ENCODE measurements at regions not wholly inside any gene's neighbourhood (a gene's known extent, or its start where the extent isn't known, plus 50 kb on each side); places are given as distances from the start of the nearest gene placed in this dataset.

DNA sequence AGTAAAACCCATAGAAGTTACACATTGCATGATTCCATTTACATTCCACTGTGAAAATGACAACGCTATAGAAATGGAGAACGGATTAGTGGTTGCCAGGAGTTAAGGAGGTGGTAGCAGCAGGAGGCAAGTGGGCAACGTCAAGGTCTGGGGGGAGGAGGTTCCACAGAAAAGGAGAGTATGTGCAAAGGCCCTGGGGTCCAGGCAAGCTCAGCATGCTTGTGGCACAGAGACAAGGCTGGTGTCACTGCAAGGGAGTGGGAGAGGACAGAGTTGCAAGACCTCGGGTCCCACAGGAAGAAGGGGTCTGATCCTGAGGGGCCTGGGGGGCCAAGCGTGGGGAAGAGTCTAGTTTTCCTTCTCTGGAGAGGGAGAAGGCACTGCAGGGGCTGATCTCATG is 240.8 kb downstream of the MN1 start:
- DNase-seq (ENCODE audit: low read depth) = no peak

- no peak for DNase-seq (ENCODE audit: low read depth)
Measured at GRCh38 chr22:27561286-27561904, 240.2 kb downstream of the MN1 start.

DNA sequence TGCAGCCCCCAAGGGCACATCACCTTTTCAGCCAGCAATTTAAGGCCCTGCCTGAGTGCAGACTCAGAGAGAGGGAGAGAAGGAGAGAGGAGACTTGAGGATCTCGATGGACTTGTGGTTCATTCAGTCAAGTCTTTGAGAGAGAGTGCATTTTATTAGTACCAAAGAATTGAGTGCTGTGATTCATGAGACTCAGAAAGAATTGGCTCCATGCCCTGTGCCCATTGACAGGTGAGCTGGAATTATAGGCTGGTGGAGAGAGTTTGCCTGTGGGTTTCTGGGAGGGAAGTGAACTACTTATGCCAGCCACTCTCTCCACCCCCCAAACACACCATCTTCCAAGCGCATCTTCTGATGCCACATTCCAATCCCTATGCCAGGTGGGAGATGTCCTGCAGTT is 236.8 kb downstream of the MN1 start:
- DNase-seq (ENCODE audit: low read depth) = no peak

- no peak for DNase-seq (ENCODE audit: low read depth)
Measured at GRCh38 chr22:27566602-27567001, 235.0 kb downstream of the MN1 start.

DNA sequence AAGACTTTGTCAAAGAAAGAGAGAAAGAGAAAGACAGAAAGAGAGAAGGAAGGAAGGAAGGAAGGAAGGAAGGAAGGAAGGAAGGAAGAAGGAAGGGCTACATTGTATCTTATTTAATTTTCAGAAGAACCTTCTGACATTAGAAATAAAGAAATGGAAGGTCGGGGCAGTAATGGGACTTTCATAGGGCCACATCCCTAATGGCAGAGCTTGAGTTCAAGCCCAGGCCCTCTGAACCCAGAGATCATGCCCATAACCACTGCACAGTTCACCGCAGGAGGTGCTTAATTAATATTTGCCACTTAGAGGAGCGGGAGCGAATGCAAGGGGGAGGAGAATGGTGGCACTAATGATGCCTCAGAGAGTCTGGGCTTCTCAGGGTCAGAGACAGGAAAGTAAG is 233.3 kb downstream of the MN1 start:
- no peak for DNase-seq (ENCODE audit: low read depth)

GRCh38 chr22:27571463-27572277 is 229.9 kb downstream of the MN1 start:
- no peak for DNase-seq (ENCODE audit: low read depth)

GRCh38 chr22:27572278-27572666 is 229.3 kb downstream of the MN1 start:
- no peak for DNase-seq (ENCODE audit: low read depth)

DNA sequence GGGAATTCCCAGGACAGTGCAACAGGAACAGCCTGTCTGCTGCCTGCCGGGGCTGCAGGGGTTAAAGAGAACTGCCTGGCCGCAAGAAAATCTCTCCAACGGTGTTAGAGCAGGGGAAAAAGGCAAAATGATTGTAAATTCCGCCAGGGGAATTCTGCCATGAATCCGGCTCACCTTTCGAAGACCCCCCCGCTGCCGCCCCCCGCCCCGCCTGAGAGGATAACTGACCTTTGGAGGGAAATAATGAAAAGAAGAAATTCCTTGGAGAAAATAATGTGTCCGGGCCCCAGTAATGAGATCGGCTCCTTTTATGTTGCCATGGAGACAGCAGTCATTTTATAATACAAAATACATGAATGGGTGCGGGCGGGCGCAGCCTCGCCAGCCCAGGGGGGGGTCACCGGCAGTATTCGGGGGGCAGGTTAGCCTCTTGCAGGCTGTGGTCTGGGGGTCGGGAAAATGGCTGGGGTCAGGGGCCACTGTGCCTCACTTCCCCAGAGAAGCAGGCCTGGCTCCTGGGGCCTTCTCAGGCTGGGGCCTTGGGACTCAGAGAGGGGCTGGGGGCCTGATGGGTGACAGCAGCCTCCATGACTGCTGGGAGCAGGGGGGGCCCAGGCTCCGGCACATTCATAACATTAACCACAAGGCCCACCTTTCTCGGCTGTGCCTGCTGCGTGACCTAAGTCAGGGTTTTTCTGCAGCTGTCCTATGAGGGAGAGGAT is 228.1 kb downstream of the MN1 start:
- DNase-seq (ENCODE audit: low read depth) = no peak

DNA sequence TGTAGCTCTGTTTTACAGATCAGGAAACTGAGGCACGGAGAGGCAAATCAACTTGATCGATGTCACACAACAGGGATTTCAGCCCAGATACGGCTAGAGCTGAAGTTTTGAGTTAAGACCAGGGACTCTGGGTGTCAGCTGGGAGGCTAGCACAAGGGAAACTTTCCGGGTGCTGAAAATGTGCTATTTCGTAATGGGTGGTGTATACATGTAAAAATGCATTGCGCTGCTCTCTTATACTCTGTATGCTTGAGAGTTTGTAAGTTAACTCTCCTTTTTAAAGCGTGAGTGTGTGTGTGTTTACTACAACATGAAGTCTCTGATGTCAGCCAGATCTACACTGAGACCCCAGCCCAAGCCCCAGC is 227.6 kb downstream of the MN1 start:
- no peak for DNase-seq (ENCODE audit: low read depth)

DNA sequence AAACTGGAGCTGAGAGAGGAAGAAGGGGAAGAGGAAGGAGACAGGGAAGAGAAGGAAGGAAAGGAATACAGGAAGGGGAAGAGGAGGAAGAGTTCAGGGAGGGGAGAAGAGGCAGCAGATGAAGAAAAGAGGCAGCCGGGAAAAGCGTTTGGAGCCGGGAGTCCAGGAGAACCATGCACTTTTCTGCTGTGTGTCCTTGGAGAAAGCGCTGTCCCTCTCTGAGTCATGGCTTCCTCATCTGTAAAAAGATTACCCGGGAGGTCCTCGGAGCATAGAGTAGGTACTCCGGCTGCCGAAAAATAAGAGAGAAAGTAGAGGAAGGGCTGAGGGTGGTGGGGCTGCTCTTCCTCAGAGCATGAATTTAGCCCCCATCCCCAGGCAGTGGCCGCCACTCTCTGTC is 226.9 kb downstream of the MN1 start:
- DNase-seq (ENCODE audit: low read depth) = no peak

GRCh38 chr22:27575348-27575747 is 226.2 kb downstream of the MN1 start:
- DNase-seq (ENCODE audit: low read depth) = no peak

GRCh38 chr22:27576413-27576812 is 225.1 kb downstream of the MN1 start:
- DNase-seq (ENCODE audit: low read depth) = no peak

DNA sequence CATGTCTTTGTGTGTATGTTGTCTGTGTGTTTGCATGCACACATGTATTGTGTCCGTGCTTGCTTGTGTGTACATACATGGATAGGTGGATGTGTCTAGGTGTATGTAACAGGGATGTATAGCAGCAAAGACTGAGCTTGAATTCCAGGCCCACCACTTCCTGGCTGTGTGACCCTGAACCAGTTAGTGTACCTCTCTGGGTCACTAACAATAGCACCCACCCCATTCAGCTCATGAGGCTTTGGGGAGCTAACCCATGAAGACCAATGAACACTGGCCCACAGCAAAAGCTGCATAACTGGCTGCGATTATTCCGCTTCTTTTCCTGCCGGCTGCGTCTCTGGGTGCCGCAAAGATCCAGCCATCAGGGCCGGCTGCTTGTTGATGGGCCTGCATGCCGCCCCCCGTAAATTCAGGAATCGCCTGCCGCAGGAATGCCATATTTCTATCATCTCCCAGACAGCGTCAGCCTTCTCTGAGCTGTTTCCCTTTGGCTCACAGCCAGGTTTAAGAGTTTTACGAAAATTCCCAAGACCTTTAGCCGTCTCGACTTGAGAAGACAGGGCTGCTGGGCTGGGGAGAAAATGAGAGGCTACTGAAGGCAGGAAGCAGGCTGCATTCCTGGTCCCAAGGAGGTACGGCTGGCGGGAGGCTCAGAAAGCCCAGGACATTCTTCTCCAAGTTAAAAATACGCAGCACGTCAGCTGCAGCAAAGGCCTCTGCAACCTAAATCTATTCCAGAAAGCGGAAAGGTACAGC is 224.6 kb downstream of the MN1 start:
- DNase-seq (ENCODE audit: low read depth) = no peak

- no peak for DNase-seq (ENCODE audit: low read depth)
Measured at GRCh38 chr22:27577574-27577969, 224.0 kb downstream of the MN1 start.

GRCh38 chr22:27578937-27579617 is 222.5 kb downstream of the MN1 start:
- DNase-seq (ENCODE audit: low read depth) = no peak

DNA sequence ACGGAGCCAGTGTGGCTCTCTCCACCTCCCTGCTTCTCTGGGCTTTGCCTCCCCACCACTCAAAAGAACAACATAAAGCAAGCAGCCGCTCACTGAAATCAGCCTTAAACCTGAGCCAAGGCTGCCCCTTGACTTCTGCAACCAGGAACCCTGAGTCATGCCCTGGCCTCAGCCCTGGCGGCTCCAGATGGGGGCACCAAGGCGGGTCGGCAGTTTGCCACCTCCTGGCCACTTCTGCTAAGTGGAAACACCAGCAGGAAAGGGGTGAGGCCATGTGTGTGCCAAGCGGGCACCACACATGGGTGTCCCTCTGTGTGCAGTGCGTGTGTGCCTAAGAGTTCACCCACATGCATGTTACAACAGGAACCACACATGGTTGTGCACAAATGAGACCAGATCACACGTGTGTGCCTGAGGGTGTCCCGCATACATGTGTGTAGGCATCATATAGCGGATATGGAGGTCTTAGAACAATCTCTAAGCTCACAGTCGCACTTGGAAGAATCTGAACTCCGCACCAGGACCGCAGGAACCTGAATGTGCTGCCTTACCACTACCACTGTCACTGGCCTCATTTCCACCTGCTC is 221.2 kb downstream of the MN1 start:
- no peak for DNase-seq (ENCODE audit: low read depth)

GRCh38 chr22:27581236-27581635 is 220.3 kb downstream of the MN1 start:
- DNase-seq (ENCODE audit: low read depth) = no peak

- peak; percentile 94 for DNase-seq (ENCODE audit: low read depth)
Measured at GRCh38 chr22:27581688-27582087, 219.9 kb downstream of the MN1 start.

DNA sequence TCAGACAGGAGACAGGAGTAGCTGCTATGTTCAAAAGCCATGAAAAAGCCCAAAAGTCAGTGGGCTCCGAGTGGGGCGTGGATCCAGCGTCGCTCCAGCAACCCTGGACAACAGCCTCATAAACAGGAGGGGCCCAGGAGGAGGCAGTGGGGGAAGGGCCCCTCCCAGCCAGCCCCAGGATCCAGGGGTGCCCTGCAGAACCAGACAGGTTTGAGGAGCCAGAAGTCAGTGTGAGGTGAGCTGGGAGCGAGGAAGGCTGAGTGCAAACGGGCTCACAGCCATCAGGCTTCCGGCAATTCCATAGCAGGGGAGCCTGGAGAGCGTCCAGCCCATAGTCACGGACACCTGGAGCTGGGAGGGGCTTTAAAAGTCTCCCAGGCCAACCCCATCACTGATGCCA is 217.7 kb downstream of the MN1 start:
- DNase-seq (ENCODE audit: low read depth) = no peak

- no peak for DNase-seq (ENCODE audit: low read depth)
Measured at GRCh38 chr22:27585141-27585540, 216.4 kb downstream of the MN1 start.

DNA sequence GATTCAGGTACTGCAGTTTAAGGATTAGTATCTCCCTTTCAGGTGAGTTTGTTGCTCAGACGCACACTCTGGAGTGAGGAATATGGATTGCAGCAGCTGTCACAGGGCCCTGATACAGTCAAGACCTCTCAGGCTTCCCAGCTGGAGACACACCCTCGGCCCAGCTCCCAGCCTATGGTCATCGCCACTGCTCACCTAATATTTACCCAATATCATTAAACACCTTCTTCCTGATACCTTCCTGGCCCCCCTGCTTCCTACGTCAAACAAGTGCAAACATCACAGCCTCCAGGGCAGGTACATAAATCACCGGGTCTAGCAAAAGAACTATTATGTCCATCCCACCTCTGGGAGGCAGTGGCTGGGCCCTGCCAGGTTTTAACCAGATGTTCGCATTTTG is 213.3 kb downstream of the MN1 start:
- DNase-seq (ENCODE audit: low read depth) = no peak

All from forelimb muscle (tissue), 1 donor.